ENCODE measurements at regions not wholly inside any gene's neighbourhood (a gene's known extent, or its start where the extent isn't known, plus 50 kb on each side); places are given as distances from the start of the nearest gene placed in this dataset.

DNA sequence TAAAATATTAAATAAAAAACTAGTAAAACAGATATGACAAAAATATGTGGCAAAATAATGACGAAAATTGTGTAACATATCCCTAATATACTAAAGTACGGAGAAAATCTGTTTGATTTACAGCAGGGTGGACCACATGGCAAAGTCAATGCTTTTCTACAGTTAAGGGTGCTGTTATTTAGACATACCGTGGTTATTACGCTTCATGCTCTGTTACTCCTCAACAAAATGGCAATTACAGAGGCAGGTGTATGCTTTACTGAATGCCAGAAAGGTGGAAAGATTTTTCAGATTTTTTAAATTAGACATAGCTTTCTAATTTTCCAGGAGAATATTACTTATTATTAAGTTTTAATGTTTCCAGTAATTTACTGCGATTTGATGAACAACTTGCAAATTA, 343.9 kb upstream of the DPYD start:
- Histone ChIP-seq H3K27me3 (ENCODE audit: control insufficient read depth in 5 of 5, insufficient read depth in 4 of 5, low read length in 5 of 5) (no peaks in the 10 kb centered on the region), H3K9me3 (ENCODE audit: control insufficient read depth in 5 of 5, low read length in 5 of 5) (no peaks in the 10 kb centered on the region), H3K4me1 (ENCODE audit: control insufficient read depth in 5 of 5, insufficient read depth in 5 of 5, low read length in 5 of 5) (peaks cover 0 to 9% (median 0%) of the 10 kb centered on the region in 5 donors), H3K36me3 (ENCODE audit: control insufficient read depth in 5 of 5, insufficient read depth in 5 of 5, low read length in 5 of 5) (no peaks in the 10 kb centered on the region), H3K27ac (ENCODE audit: low read depth, low read length) (no peak overlapping the region), H3K4me3 (ENCODE audit: low read depth in 1 of 5, low read length in 5 of 5) (no peak overlapping the region), H3K9ac (ENCODE audit: low read length in 5 of 5) (no peak overlapping the region)

GRCh38 chr1:98260839-98261238, 340.0 kb upstream of the DPYD start:
- Histone ChIP-seq H3K9me3 (ENCODE audit: control insufficient read depth in 5 of 5, low read length in 5 of 5) (no peaks in the 10 kb centered on the region), H3K36me3 (ENCODE audit: control insufficient read depth in 5 of 5, insufficient read depth in 5 of 5, low read length in 5 of 5) (no peaks in the 10 kb centered on the region), H3K4me1 (ENCODE audit: control insufficient read depth in 5 of 5, insufficient read depth in 5 of 5, low read length in 5 of 5) (no peaks in the 10 kb centered on the region), H3K4me3 (ENCODE audit: low read depth in 1 of 5, low read length in 5 of 5) (no peak overlapping the region), H3K27me3 (ENCODE audit: control insufficient read depth in 5 of 5, insufficient read depth in 4 of 5, low read length in 5 of 5) (no peaks in the 10 kb centered on the region), H3K27ac (ENCODE audit: low read depth, low read length) (no peak overlapping the region), H3K9ac (ENCODE audit: low read length in 5 of 5) (no peak overlapping the region)

GRCh38 chr1:98260412-98260811, 339.6 kb upstream of the DPYD start:
- H3K27ac ChIP-seq (ENCODE audit: low read depth, low read length): no peak overlapping the region
- no peaks in the 10 kb centered on the region for H3K9me3 ChIP-seq (ENCODE audit: control insufficient read depth in 5 of 5, low read length in 5 of 5)
- H3K27me3 ChIP-seq (ENCODE audit: control insufficient read depth in 5 of 5, insufficient read depth in 4 of 5, low read length in 5 of 5): no peaks in the 10 kb centered on the region
- no peak overlapping the region for H3K4me3 ChIP-seq (ENCODE audit: low read depth in 1 of 5, low read length in 5 of 5)
- no peaks in the 10 kb centered on the region for H3K4me1 ChIP-seq (ENCODE audit: control insufficient read depth in 5 of 5, insufficient read depth in 5 of 5, low read length in 5 of 5)
- H3K36me3 ChIP-seq (ENCODE audit: control insufficient read depth in 5 of 5, insufficient read depth in 5 of 5, low read length in 5 of 5): no peaks in the 10 kb centered on the region
- no peak overlapping the region for H3K9ac ChIP-seq (ENCODE audit: low read length in 5 of 5)

DNA sequence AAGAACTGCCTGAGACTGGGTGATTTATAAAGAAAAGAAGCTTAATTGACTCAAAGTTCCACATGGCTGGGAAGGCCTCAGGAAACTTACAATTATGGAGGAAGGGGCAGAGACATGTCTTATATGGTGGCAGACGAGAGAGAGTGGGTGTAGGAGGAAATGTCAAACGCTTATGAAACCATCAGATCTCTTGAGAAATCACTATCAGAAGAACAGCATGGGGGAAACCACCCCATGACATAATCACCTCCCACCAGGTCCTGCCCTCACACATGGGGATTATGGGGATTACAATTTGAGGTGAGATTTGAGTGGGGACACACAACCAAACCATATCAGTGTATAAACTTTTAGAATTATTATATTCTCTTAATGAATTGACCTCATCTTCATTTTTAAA, 335.9 kb upstream of the DPYD start:
- Histone ChIP-seq H3K9ac (ENCODE audit: low read length in 5 of 5) (no peak overlapping the region), H3K4me1 (ENCODE audit: control insufficient read depth in 5 of 5, insufficient read depth in 5 of 5, low read length in 5 of 5) (no peaks in the 10 kb centered on the region), H3K4me3 (ENCODE audit: low read depth in 1 of 5, low read length in 5 of 5) (no peak overlapping the region), H3K36me3 (ENCODE audit: control insufficient read depth in 5 of 5, insufficient read depth in 5 of 5, low read length in 5 of 5) (no peaks in the 10 kb centered on the region), H3K9me3 (ENCODE audit: control insufficient read depth in 5 of 5, low read length in 5 of 5) (no peaks in the 10 kb centered on the region), H3K27ac (ENCODE audit: low read depth, low read length) (no peak overlapping the region), H3K27me3 (ENCODE audit: control insufficient read depth in 5 of 5, insufficient read depth in 4 of 5, low read length in 5 of 5) (no peaks in the 10 kb centered on the region)

GRCh38 chr1:98253145-98253544, 332.3 kb upstream of the DPYD start:
- no peak overlapping the region for H3K4me3 ChIP-seq (ENCODE audit: low read depth in 1 of 5, low read length in 5 of 5)
- peaks cover 0 to 4% (median 0%) of the 10 kb centered on the region in 5 donors for H3K9me3 ChIP-seq (ENCODE audit: control insufficient read depth in 5 of 5, low read length in 5 of 5)
- no peaks in the 10 kb centered on the region for H3K27me3 ChIP-seq (ENCODE audit: control insufficient read depth in 5 of 5, insufficient read depth in 4 of 5, low read length in 5 of 5)
- H3K9ac ChIP-seq (ENCODE audit: low read length in 5 of 5): no peak overlapping the region
- no peaks in the 10 kb centered on the region for H3K36me3 ChIP-seq (ENCODE audit: control insufficient read depth in 5 of 5, insufficient read depth in 5 of 5, low read length in 5 of 5)
- no peak overlapping the region for H3K27ac ChIP-seq (ENCODE audit: low read depth, low read length)
- H3K4me1 ChIP-seq (ENCODE audit: control insufficient read depth in 5 of 5, insufficient read depth in 5 of 5, low read length in 5 of 5): no peaks in the 10 kb centered on the region

- Histone ChIP-seq H3K27me3 (ENCODE audit: control insufficient read depth in 5 of 5, insufficient read depth in 4 of 5, low read length in 5 of 5) (no peaks in the 10 kb centered on the region), H3K9ac (ENCODE audit: low read length in 5 of 5) (no peak overlapping the region), H3K9me3 (ENCODE audit: control insufficient read depth in 5 of 5, low read length in 5 of 5) (peaks cover 0 to 10% (median 4%) of the 10 kb centered on the region in 5 donors), H3K27ac (ENCODE audit: low read depth, low read length) (no peak overlapping the region), H3K36me3 (ENCODE audit: control insufficient read depth in 5 of 5, insufficient read depth in 5 of 5, low read length in 5 of 5) (no peaks in the 10 kb centered on the region), H3K4me1 (ENCODE audit: control insufficient read depth in 5 of 5, insufficient read depth in 5 of 5, low read length in 5 of 5) (no peaks in the 10 kb centered on the region), H3K4me3 (ENCODE audit: low read depth in 1 of 5, low read length in 5 of 5) (no peak overlapping the region)
Measured at GRCh38 chr1:98251497-98251896, 330.7 kb upstream of the DPYD start.

- Histone ChIP-seq H3K36me3 (ENCODE audit: control insufficient read depth in 5 of 5, insufficient read depth in 5 of 5, low read length in 5 of 5) (no peaks in the 10 kb centered on the region), H3K9me3 (ENCODE audit: control insufficient read depth in 5 of 5, low read length in 5 of 5) (peaks cover 0 to 32% (median 23%) of the 10 kb centered on the region in 5 donors), H3K27me3 (ENCODE audit: control insufficient read depth in 5 of 5, insufficient read depth in 4 of 5, low read length in 5 of 5) (no peaks in the 10 kb centered on the region), H3K27ac (ENCODE audit: low read depth, low read length) (no peak overlapping the region), H3K4me1 (ENCODE audit: control insufficient read depth in 5 of 5, insufficient read depth in 5 of 5, low read length in 5 of 5) (no peaks in the 10 kb centered on the region), H3K4me3 (ENCODE audit: low read depth in 1 of 5, low read length in 5 of 5) (no peak overlapping the region), H3K9ac (ENCODE audit: low read length in 5 of 5) (no peak overlapping the region)
Measured at GRCh38 chr1:98232678-98233077, 311.8 kb upstream of the DPYD start.

- H3K4me3 ChIP-seq (ENCODE audit: low read depth in 1 of 5, low read length in 5 of 5): no peak overlapping the region
Measured at GRCh38 chr1:98222706-98223105, 301.9 kb upstream of the DPYD start.

GRCh38 chr1:98221923-98222322, 301.1 kb upstream of the DPYD start:
- H3K36me3 ChIP-seq (ENCODE audit: control insufficient read depth in 5 of 5, insufficient read depth in 5 of 5, low read length in 5 of 5): no peaks in the 10 kb centered on the region
- H3K4me1 ChIP-seq (ENCODE audit: control insufficient read depth in 5 of 5, insufficient read depth in 5 of 5, low read length in 5 of 5): no peaks in the 10 kb centered on the region
- no peak overlapping the region for H3K4me3 ChIP-seq (ENCODE audit: low read depth in 1 of 5, low read length in 5 of 5)
- no peaks in the 10 kb centered on the region for H3K27me3 ChIP-seq (ENCODE audit: control insufficient read depth in 5 of 5, insufficient read depth in 4 of 5, low read length in 5 of 5)
- H3K9me3 ChIP-seq (ENCODE audit: control insufficient read depth in 5 of 5, low read length in 5 of 5): no peaks in the 10 kb centered on the region
- H3K27ac ChIP-seq (ENCODE audit: low read depth, low read length): no peak overlapping the region
- no peak overlapping the region for H3K9ac ChIP-seq (ENCODE audit: low read length in 5 of 5)

More at GRCh38 chr1:98222706-98223105, 301.9 kb upstream of the DPYD start:
- Histone ChIP-seq H3K27me3 (ENCODE audit: control insufficient read depth in 5 of 5, insufficient read depth in 4 of 5, low read length in 5 of 5) (no peaks in the 10 kb centered on the region), H3K9ac (ENCODE audit: low read length in 5 of 5) (no peak overlapping the region), H3K9me3 (ENCODE audit: control insufficient read depth in 5 of 5, low read length in 5 of 5) (no peaks in the 10 kb centered on the region), H3K4me1 (ENCODE audit: control insufficient read depth in 5 of 5, insufficient read depth in 5 of 5, low read length in 5 of 5) (no peaks in the 10 kb centered on the region), H3K36me3 (ENCODE audit: control insufficient read depth in 5 of 5, insufficient read depth in 5 of 5, low read length in 5 of 5) (no peaks in the 10 kb centered on the region), H3K27ac (ENCODE audit: low read depth, low read length) (no peak overlapping the region)

DNA sequence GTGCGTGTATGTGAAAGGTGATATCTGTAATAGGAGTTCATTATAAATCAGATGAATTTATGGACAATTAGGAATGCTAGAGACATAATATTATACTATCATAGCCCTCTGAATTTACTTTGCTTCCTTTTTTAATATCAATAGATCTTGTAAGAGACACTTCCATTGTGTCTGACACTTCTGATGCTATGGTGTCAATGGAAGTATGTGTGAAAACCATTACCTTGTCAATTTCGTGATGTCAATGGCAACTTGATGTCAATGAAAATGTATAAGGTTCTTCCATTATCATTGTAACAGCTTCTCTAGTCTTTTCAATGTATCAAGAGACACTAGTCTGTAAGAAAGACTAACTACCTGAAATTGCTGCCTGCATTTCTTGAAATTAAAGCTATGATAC, 296.8 kb upstream of the DPYD start:
- no peak overlapping the region for H3K9ac ChIP-seq (ENCODE audit: low read length in 5 of 5)
- no peaks in the 10 kb centered on the region for H3K36me3 ChIP-seq (ENCODE audit: control insufficient read depth in 5 of 5, insufficient read depth in 5 of 5, low read length in 5 of 5)
- no peaks in the 10 kb centered on the region for H3K27me3 ChIP-seq (ENCODE audit: control insufficient read depth in 5 of 5, insufficient read depth in 4 of 5, low read length in 5 of 5)
- H3K27ac ChIP-seq (ENCODE audit: low read depth, low read length): no peak overlapping the region
- no peaks in the 10 kb centered on the region for H3K4me1 ChIP-seq (ENCODE audit: control insufficient read depth in 5 of 5, insufficient read depth in 5 of 5, low read length in 5 of 5)
- no peaks in the 10 kb centered on the region for H3K9me3 ChIP-seq (ENCODE audit: control insufficient read depth in 5 of 5, low read length in 5 of 5)
- no peak overlapping the region for H3K4me3 ChIP-seq (ENCODE audit: low read depth in 1 of 5, low read length in 5 of 5)

- H3K9ac ChIP-seq (ENCODE audit: low read length in 5 of 5): no peak overlapping the region
- no peak overlapping the region for H3K4me3 ChIP-seq (ENCODE audit: low read depth in 1 of 5, low read length in 5 of 5)
- no peaks in the 10 kb centered on the region for H3K27me3 ChIP-seq (ENCODE audit: control insufficient read depth in 5 of 5, insufficient read depth in 4 of 5, low read length in 5 of 5)
- H3K9me3 ChIP-seq (ENCODE audit: control insufficient read depth in 5 of 5, low read length in 5 of 5): no peaks in the 10 kb centered on the region
- no peak overlapping the region for H3K27ac ChIP-seq (ENCODE audit: low read depth, low read length)
- no peaks in the 10 kb centered on the region for H3K4me1 ChIP-seq (ENCODE audit: control insufficient read depth in 5 of 5, insufficient read depth in 5 of 5, low read length in 5 of 5)
- no peaks in the 10 kb centered on the region for H3K36me3 ChIP-seq (ENCODE audit: control insufficient read depth in 5 of 5, insufficient read depth in 5 of 5, low read length in 5 of 5)
Measured at GRCh38 chr1:98216304-98216703, 295.5 kb upstream of the DPYD start.
